ENCODE measurements at regions not wholly inside any gene's neighbourhood (a gene's known extent, or its start where the extent isn't known, plus 50 kb on each side); places are given as distances from the start of the nearest gene placed in this dataset.

DNA sequence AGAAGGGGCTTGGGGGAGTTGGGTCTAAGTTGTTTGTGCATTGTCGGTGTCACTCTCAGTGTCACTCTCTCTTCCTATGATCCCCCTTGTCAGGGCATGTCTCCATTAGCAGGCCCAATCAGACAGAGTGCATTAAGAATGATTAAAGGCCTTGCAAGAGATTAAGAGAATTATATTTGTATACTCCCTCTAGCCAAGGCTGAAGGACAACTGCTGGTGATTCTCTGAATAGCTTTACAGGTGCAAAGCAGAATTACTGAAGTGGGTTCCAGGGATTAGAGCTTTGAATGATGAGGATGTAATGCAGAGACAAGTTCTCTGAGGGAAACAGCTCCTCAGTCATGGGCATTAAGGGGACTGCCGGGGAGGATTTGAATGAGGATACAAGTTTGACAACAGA, 104.8 kb upstream of the LGALSL start:
- TF ChIP-seq, protein P1, sequence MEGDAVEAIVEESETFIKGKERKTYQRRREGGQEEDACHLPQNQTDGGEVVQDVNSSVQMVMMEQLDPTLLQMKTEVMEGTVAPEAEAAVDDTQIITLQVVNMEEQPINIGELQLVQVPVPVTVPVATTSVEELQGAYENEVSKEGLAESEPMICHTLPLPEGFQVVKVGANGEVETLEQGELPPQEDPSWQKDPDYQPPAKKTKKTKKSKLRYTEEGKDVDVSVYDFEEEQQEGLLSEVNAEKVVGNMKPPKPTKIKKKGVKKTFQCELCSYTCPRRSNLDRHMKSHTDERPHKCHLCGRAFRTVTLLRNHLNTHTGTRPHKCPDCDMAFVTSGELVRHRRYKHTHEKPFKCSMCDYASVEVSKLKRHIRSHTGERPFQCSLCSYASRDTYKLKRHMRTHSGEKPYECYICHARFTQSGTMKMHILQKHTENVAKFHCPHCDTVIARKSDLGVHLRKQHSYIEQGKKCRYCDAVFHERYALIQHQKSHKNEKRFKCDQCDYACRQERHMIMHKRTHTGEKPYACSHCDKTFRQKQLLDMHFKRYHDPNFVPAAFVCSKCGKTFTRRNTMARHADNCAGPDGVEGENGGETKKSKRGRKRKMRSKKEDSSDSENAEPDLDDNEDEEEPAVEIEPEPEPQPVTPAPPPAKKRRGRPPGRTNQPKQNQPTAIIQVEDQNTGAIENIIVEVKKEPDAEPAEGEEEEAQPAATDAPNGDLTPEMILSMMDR (IDR thresholded peaks at IDR 0.05), result no peak
- no peak for TF ChIP-seq POLR2AphosphoS5 (IDR thresholded peaks at IDR 0.05; ENCODE audit: insufficient read depth in 1 of 2, low read depth in 1 of 2)
